HepG2 (cell line): ENCODE measurements at regions not wholly inside any gene's neighbourhood (a gene's known extent, or its start where the extent isn't known, plus 50 kb on each side); places are given as distances from the start of the nearest gene placed in this dataset.

Source experiments
- AGO1 ChIP-seq: fragments of 200-400 bp; formaldehyde crosslinking; IDR thresholded peaks from 2 replicates; pipeline ENCODE4 v1.6.1; 2017; ENCODE audit warnings: mild to moderate bottlenecking, low read depth, low read length, moderate library complexity; ENCODE audit not compliant: poor library complexity, severe bottlenecking
- ATF6 ChIP-seq: sonication (generic); formaldehyde crosslinking; conservative IDR thresholded peaks from 2 replicates; pipeline ENCODE4 v1.4.0; 2020; ENCODE audit warnings: missing genetic modification reagents
- CREM ChIP-seq, 2 experiments: sonication (generic) in 1 of 2; formaldehyde crosslinking in 1 of 2; IDR thresholded peaks; 2 replicates each; pipeline versions ENCODE4 v1.4.0 to v1.6.1; 2016 to 2020; ENCODE audit warnings: antibody characterized with exemption in 1 of 2, mild to moderate bottlenecking in 1 of 2, missing genetic modification reagents in 1 of 2
- DNMT1 ChIP-seq: sonication (generic); formaldehyde crosslinking; IDR thresholded peaks from 2 replicates; pipeline ENCODE4 v1.5.1; 2020; ENCODE audit warnings: mild to moderate bottlenecking, missing genetic modification reagents
- HNF4A ChIP-seq: sonication (generic); formaldehyde crosslinking; IDR thresholded peaks from 2 replicates; pipeline ENCODE4 v1.4.0; 2020; ENCODE audit warnings: missing genetic modification reagents
- JARID2 ChIP-seq: sonication (generic); formaldehyde crosslinking; IDR thresholded peaks from 2 replicates; pipeline ENCODE4 v1.8.1; 2023; ENCODE audit warnings: missing genetic modification reagents, inconsistent platforms; ENCODE audit not compliant: insufficient replicate concordance
- MTF1 ChIP-seq: sonication (generic); formaldehyde crosslinking; IDR thresholded peaks from 2 replicates; pipeline ENCODE4 v1.5.0; 2020; ENCODE audit warnings: missing genetic modification reagents
- NFYB ChIP-seq: sonication (generic); formaldehyde crosslinking; IDR thresholded peaks from 2 replicates; pipeline ENCODE4 v1.4.0; 2020; ENCODE audit warnings: missing genetic modification reagents
- SATB2 ChIP-seq: sonication (generic); formaldehyde crosslinking; IDR thresholded peaks from 2 replicates; pipeline ENCODE4 v1.5.0; 2020; ENCODE audit warnings: missing genetic modification reagents
- SMYD3 ChIP-seq: sonication (generic); formaldehyde crosslinking; IDR thresholded peaks from 2 replicates; pipeline ENCODE4 v1.8.1; 2023; ENCODE audit warnings: mild to moderate bottlenecking, missing genetic modification reagents
- ZBTB38 ChIP-seq: sonication (generic); formaldehyde crosslinking; IDR thresholded peaks from 2 replicates; pipeline ENCODE4 v1.5.1; 2020; ENCODE audit warnings: mild to moderate bottlenecking, missing genetic modification reagents
- ZNF142 ChIP-seq: sonication (generic); formaldehyde crosslinking; IDR thresholded peaks from 2 replicates; pipeline ENCODE4 v1.4.0; 2020; ENCODE audit warnings: missing genetic modification reagents
- TF ChIP-seq, protein P1 (sequence below): IDR thresholded peaks from 2 replicates; pipeline ENCODE4 v1.6.1; 2016; ENCODE audit warnings: missing genetic modification reagents, missing compliant biosample characterization

DNA sequence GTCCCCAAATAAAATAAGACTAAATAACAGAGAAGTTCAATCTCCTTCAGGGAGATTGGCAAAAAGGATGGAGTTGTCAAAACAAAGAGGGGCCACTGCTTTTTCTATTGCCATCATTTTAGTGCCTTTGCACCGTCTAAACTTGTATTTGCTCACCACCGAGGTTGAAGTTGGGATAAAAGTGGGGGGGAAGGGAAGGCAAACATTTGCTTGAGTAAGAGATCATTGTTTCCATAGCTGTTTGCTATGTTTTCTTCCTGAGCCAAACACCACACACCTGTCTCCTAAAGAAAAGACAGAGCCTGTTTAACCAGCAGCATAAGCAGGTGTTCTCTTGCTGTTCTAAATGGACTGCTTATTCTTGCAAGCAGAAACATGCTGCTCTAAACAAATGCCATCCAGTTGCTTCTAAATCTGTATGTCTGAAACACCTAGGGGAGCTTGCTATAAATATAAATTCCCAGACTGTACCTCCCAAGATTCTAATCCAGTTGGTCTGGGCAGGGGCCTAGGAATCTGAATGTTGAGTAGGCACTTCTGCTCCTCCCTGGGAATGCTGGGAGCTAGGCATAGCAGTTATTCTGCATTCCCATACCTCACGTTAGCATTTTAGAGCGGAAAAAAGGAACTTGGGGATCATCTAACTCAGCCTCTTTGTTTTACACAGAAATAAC lies 179.4 kb upstream of the ARL4C start (continued):
- TF ChIP-seq CREM (IDR thresholded peaks at IDR 0.05) = peak; percentile 84
- no peak for TF ChIP-seq CREM (CRISPR knock-in tag; IDR thresholded peaks at IDR 0.05)
- TF ChIP-seq NFYB (CRISPR knock-in tag) = no peak
- TF ChIP-seq MTF1 (CRISPR knock-in tag) = no peak
- TF ChIP-seq ATF6 (CRISPR knock-in tag) = no peak; the same call in 1 of the 2 replicates
- no peak; the same call in 1 of the 2 replicates for TF ChIP-seq ZNF142 (CRISPR knock-in tag)
- TF ChIP-seq JARID2 (CRISPR knock-in tag) = no peak
- TF ChIP-seq AGO1 = no peak
- TF ChIP-seq SMYD3 (CRISPR knock-in tag) = no peak
- TF ChIP-seq, protein P1, sequence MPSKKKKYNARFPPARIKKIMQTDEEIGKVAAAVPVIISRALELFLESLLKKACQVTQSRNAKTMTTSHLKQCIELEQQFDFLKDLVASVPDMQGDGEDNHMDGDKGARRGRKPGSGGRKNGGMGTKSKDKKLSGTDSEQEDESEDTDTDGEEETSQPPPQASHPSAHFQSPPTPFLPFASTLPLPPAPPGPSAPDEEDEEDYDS (CRISPR knock-in tag) = no peak
- TF ChIP-seq DNMT1 = no peak
- peak; percentile 21; the same call in 1 of the 2 replicates for TF ChIP-seq SATB2 (CRISPR knock-in tag)
- TF ChIP-seq ZBTB38 (CRISPR knock-in tag) = no peak
- peak; percentile 76 for TF ChIP-seq HNF4A (CRISPR knock-in tag)
